ENCODE measurements at regions not wholly inside any gene's neighbourhood (a gene's known extent, or its start where the extent isn't known, plus 50 kb on each side); places are given as distances from the start of the nearest gene placed in this dataset.

- TF ChIP-seq KLF16 (CRISPR knock-in tag; IDR thresholded peaks at IDR 0.05) (no peak), ZSCAN30 (CRISPR knock-in tag; IDR thresholded peaks at IDR 0.05) (no peak), ZNF800 (CRISPR knock-in tag; IDR thresholded peaks at IDR 0.05) (no peak)
Observed at GRCh38 chrX:35076061-35076460, 133.5 kb downstream of the FAM47B start (continued).

- intact Hi-C loops (cut with micrococcal nuclease; ENCODE audit: unreplicated experiment) = no loop called here
- Histone ChIP-seq H3K36me3 (replicated peaks in 1 of 2; ENCODE audit: control insufficient read depth in 1 of 2, insufficient read depth in 2 of 2, low read length in 2 of 2) (no peaks in the 10 kb centered on the region), H3K4me1 (ENCODE audit: insufficient read depth, low read length) (no peaks in the 10 kb centered on the region), H2AFZ (ENCODE audit: low read length) (no peak overlapping the region), H3K9me3 (ENCODE audit: low read length) (peaks cover 31% of the 10 kb centered on the region), H3K27ac (ENCODE audit: extremely low read length, insufficient read depth, low read length) (no peak overlapping the region), H3K4me3 (replicated peaks in 1 of 3; ENCODE audit: insufficient read depth in 1 of 3, low read depth in 2 of 3, low read length in 3 of 3) (no peak overlapping the region), H3K27me3 (ENCODE audit: control insufficient read depth in 1 of 2, insufficient read depth in 2 of 2, low read length in 2 of 2) (no peaks in the 10 kb centered on the region), H3K4me2 (ENCODE audit: low read depth, low read length) (no peak overlapping the region), H3K9ac (ENCODE audit: insufficient read depth, low read depth, low read length) (no peak overlapping the region), H4K20me1 (ENCODE audit: insufficient read depth, low read length) (no peaks in the 10 kb centered on the region), H3K79me2 (ENCODE audit: insufficient read depth, low read length) (no peaks in the 10 kb centered on the region)
- in situ Hi-C loops (cut with HindIII; ENCODE audit: extremely low pct_ligation_motif_present, low pct_unique_long_range_greater_than_20kb) = no loop called here
- ATAC-seq = no peak
- no TSS peak for BruUV-seq (replicated peaks)
- no peak for TF ChIP-seq ZNF557 (CRISPR knock-in tag; IDR thresholded peaks at IDR 0.05)
- no peak for TF ChIP-seq ZNF605 (CRISPR knock-in tag; IDR thresholded peaks at IDR 0.05)
- TF ChIP-seq NONO (IDR thresholded peaks at IDR 0.05) = no peak
- no peak for TF ChIP-seq NONO (CRISPR knock-in tag; conservative IDR thresholded peaks at IDR 0.05)
- no peak for TF ChIP-seq MXD4 (CRISPR knock-in tag; IDR thresholded peaks at IDR 0.05)
- TF ChIP-seq NAIF1 (CRISPR knock-in tag; IDR thresholded peaks at IDR 0.05; ENCODE audit: borderline replicate concordance) = no peak
- CTCF ChIA-PET (ENCODE audit: low intra/inter-chr PET ratio, low total read pairs) = no interaction called here
- no peak for DNase-seq (ENCODE audit: low spot score)
- no peak for FAIRE-seq
- POLR2A ChIA-PET = no interaction called here
Observed at GRCh38 chrX:35090801-35091200, 148.2 kb downstream of the FAM47B start.

Measured in HepG2 (cell line).